Gastroesophageal sphincter (tissue), 3 donors: ENCODE measurements at regions not wholly inside any gene's neighbourhood (a gene's known extent, or its start where the extent isn't known, plus 50 kb on each side); places are given as distances from the start of the nearest gene placed in this dataset.

Experiments
- CTCF ChIP-seq, 4 experiments: fragments of 200-600 bp in 2 of 4; fragments of 450-650 bp in 2 of 4; sonication (generic) in 1 of 4; IDR thresholded peaks; one replicate each; pipeline ENCODE4 v1.5.1; 2017 to 2019; ENCODE audit warnings: antibody characterized with exemption in 4 of 4, mild to moderate bottlenecking in 2 of 4, moderate library complexity in 2 of 4
- POLR2A ChIP-seq, 2 donors: fragments of 450-650 bp; IDR thresholded peaks; one replicate each; pipeline ENCODE4 v1.6.1; 2017; ENCODE audit warnings: antibody characterized with exemption in 2 of 2, mild to moderate bottlenecking in 2 of 2, moderate library complexity in 1 of 2
- POLR2AphosphoS5 ChIP-seq: sonication (generic); formaldehyde crosslinking; IDR thresholded peaks from one replicate; pipeline ENCODE4 v1.6.1; 2017; ENCODE audit warnings: antibody characterized with exemption

- TF ChIP-seq CTCF (IDR thresholded peaks at IDR 0.05) (no peak), POLR2A (IDR thresholded peaks at IDR 0.05) (no peak), POLR2AphosphoS5 (no peak)
These were observed 570.6 kb upstream of the CDH9 start for GRCh38 chr5:27608992-27609391.
